ENCODE measurements at regions not wholly inside any gene's neighbourhood (a gene's known extent, or its start where the extent isn't known, plus 50 kb on each side); places are given as distances from the start of the nearest gene placed in this dataset.
"Not testable (repeated sequence)": the region's sequence is repeated elsewhere in the genome, so short reads cannot be mapped to it uniquely, and the experiment has no call there.

- Histone ChIP-seq H3K9me3 (ENCODE audit: control insufficient read depth in 1 of 2, insufficient read depth in 1 of 2, low read length in 2 of 2) (peaks cover 0 to 18% of the 10 kb centered on the region in 2 experiments), H3K4me1 (ENCODE audit: insufficient read depth, low read length) (no peaks in the 10 kb centered on the region), H3K27ac (ENCODE audit: low read depth in 1 of 2, low read length in 2 of 2) (no peak overlapping the region), H3K36me3 (ENCODE audit: insufficient read depth, low read length) (no peaks in the 10 kb centered on the region), H3K27me3 (ENCODE audit: control insufficient read depth in 1 of 2, insufficient read depth in 2 of 2, low read length in 2 of 2) (no peaks in the 10 kb centered on the region), H3K4me3 (ENCODE audit: low read length) (no peak overlapping the region)
- ATAC-seq (ENCODE audit: poor library complexity) (no peak), DNase-seq (no peak)
- Mint-ChIP-seq H3K27me3 (peaks cover 9% of the 10 kb centered on the region), H3K27ac (no peak overlapping the region), H3K4me3 (no peak overlapping the region), H3K9me3 (no peaks in the 10 kb centered on the region), H3K36me3 (ENCODE audit: low read depth) (no peaks in the 10 kb centered on the region), H3K4me1 (ENCODE audit: low read depth) (no peaks in the 10 kb centered on the region)
- intact Hi-C loops (cut with DNase I, micrococcal nuclease): no loop called here
- POLR2A ChIA-PET: no interaction called here
- CTCF ChIA-PET: no interaction called here
- TF ChIP-seq, protein P1, sequence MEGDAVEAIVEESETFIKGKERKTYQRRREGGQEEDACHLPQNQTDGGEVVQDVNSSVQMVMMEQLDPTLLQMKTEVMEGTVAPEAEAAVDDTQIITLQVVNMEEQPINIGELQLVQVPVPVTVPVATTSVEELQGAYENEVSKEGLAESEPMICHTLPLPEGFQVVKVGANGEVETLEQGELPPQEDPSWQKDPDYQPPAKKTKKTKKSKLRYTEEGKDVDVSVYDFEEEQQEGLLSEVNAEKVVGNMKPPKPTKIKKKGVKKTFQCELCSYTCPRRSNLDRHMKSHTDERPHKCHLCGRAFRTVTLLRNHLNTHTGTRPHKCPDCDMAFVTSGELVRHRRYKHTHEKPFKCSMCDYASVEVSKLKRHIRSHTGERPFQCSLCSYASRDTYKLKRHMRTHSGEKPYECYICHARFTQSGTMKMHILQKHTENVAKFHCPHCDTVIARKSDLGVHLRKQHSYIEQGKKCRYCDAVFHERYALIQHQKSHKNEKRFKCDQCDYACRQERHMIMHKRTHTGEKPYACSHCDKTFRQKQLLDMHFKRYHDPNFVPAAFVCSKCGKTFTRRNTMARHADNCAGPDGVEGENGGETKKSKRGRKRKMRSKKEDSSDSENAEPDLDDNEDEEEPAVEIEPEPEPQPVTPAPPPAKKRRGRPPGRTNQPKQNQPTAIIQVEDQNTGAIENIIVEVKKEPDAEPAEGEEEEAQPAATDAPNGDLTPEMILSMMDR (IDR thresholded peaks at IDR 0.05): no peak
Observed at GRCh38 chr5:133859073-133859472, 109.4 kb downstream of the C5orf15 start.

DNA sequence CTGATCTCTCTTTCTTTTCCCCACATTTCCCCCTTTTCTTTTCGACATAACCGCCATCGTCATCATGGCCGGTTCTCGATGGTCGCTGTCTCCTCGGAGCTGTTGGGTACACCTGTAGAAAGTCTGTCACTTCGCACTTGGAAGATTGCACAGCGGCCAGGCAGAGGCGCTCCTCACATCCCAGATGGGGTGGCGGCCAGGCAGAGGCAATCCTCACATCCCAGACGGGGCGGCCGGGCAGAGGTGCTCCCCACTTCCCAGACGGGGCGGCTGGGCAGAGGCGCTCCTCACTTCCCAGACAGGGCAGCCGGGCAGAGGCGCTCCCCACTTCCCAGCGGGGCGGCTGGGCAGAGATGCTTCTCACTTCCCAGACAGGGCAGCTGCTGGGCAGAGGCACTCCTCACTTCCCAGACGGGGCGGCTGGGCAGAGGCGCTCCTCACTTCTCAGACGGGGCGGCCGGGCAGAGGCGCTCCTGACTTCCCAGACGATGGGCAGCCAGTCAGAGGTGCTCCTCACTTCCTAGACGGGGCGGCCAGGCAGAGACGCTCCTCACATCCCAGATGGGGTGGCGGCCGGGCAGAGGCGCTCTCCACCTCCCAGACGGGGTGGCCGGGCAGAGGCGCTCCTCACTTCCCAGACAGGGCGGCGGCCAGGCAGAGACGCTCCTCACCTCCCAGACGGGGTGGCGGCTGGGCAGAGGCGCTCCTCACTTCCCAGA lies 110.7 kb downstream of the C5orf15 start:
- H3K4me3 ChIP-seq (ENCODE audit: low read length); H3K27me3 Mint-ChIP-seq; POLR2A ChIA-PET; H3K4me3 Mint-ChIP-seq; H3K27ac ChIP-seq (ENCODE audit: low read depth in 1 of 2, low read length in 2 of 2); H3K36me3 Mint-ChIP-seq (ENCODE audit: low read depth); H3K36me3 ChIP-seq (ENCODE audit: insufficient read depth, low read length); intact Hi-C loops (cut with DNase I, micrococcal nuclease); ATAC-seq (ENCODE audit: poor library complexity); H3K4me1 Mint-ChIP-seq (ENCODE audit: low read depth); DNase-seq; H3K4me1 ChIP-seq (ENCODE audit: insufficient read depth, low read length); H3K9me3 Mint-ChIP-seq; H3K27me3 ChIP-seq (ENCODE audit: control insufficient read depth in 1 of 2, insufficient read depth in 2 of 2, low read length in 2 of 2); H3K27ac Mint-ChIP-seq; CTCF ChIA-PET: not testable (repeated sequence)
- H3K9me3 ChIP-seq (ENCODE audit: control insufficient read depth in 1 of 2, insufficient read depth in 1 of 2, low read length in 2 of 2): peaks cover 0 to 18% of the 10 kb centered on the region in 2 experiments

- no peak overlapping the region for H3K27ac Mint-ChIP-seq
- ATAC-seq (ENCODE audit: poor library complexity) (no peak), DNase-seq (no peak)
- no peaks in the 10 kb centered on the region for H3K36me3 ChIP-seq (ENCODE audit: insufficient read depth, low read length)
- H3K4me3 Mint-ChIP-seq: no peak overlapping the region
- TF ChIP-seq, protein P1 (IDR thresholded peaks at IDR 0.05): no peak
- peaks cover 0 to 18% of the 10 kb centered on the region in 2 experiments for H3K9me3 ChIP-seq (ENCODE audit: control insufficient read depth in 1 of 2, insufficient read depth in 1 of 2, low read length in 2 of 2)
- H3K9me3 Mint-ChIP-seq: no peaks in the 10 kb centered on the region
- intact Hi-C loops (cut with DNase I, micrococcal nuclease): no loop called here
- peaks cover 23% of the 10 kb centered on the region for H3K27me3 Mint-ChIP-seq
- H3K36me3 Mint-ChIP-seq (ENCODE audit: low read depth): no peaks in the 10 kb centered on the region
- H3K4me3 ChIP-seq (ENCODE audit: low read length): no peak overlapping the region
- H3K4me1 Mint-ChIP-seq (ENCODE audit: low read depth): no peaks in the 10 kb centered on the region
- no peaks in the 10 kb centered on the region for H3K4me1 ChIP-seq (ENCODE audit: insufficient read depth, low read length)
- H3K27ac ChIP-seq (ENCODE audit: low read depth in 1 of 2, low read length in 2 of 2): no peak overlapping the region
- H3K27me3 ChIP-seq (ENCODE audit: control insufficient read depth in 1 of 2, insufficient read depth in 2 of 2, low read length in 2 of 2): no peaks in the 10 kb centered on the region
- CTCF ChIA-PET: no interaction called here
- POLR2A ChIA-PET: no interaction called here
Observed at GRCh38 chr5:133854554-133854953, 113.9 kb downstream of the C5orf15 start.
